G401 (cell line): ENCODE measurements at regions not wholly inside any gene's neighbourhood (a gene's known extent, or its start where the extent isn't known, plus 50 kb on each side); places are given as distances from the start of the nearest gene placed in this dataset.

Experiments
- DNase-seq: peaks from one replicate; pipeline ENCODE4 v3.0.0-alpha.2; 2015; ENCODE audit warnings: low spot score
- in situ Hi-C: cut with HindIII; loops from 2 replicates; pipeline ENCODE4 v1.10.0; 2016; ENCODE audit warnings: low sequenced_read_pairs, mixed read lengths

DNA sequence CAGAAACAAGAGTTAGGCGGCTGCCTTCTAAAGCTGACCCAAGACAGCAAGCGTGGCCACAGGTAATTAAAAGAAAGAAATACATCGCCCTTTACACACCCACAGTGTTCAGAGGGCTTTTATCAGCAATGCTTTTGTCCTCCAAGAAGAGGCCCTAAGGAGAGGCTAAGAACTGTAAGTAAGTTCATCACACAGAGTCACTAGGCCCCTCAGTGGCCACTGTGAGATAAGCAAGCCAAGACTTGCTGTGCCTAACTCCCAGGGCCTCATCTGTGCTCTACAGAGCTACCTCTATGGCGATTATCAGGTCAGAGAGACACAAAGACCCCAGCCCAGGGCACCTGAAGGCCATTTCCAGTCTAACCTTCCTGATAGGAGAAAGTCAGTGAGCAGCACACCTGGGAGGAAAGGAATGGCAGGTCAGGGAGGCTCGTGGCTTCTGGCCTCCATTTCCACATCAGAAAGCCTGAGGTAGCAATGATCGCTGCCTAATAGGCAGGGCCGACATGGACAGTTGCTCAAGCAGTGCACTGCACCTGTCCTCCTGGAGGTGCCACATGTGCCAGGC lies 545.2 kb upstream of the CDH11 start:
- in situ Hi-C loops: no loop called here
- DNase-seq: no peak

GRCh38 chr16:65666132-65666941 lies 544.5 kb upstream of the CDH11 start:
- no peak for DNase-seq
- in situ Hi-C loops: no loop called here

DNA sequence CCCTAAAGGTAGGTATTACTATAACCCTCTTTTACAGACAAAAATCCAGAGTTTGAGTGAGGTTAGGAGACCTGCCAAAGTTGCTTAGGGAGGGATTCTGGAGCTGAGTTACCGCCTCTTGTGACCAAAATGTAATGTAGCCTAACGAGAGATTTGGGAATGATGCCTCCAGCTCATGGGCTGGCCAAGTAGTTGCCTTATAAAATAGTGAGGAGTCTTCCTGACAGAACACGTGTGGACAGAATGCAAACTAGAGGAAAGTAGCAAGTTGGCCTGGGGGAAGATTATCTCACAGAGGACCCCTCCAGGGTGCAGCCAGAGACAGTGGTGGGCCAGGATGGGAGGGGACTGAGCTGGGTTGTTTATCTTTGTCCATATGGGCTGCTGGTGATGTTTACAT lies 543.7 kb upstream of the CDH11 start:
- in situ Hi-C loops: no loop called here
- no peak for DNase-seq

- in situ Hi-C loops: no loop called here
- DNase-seq: no peak
These were observed 541.9 kb upstream of the CDH11 start for GRCh38 chr16:65663774-65664173.

DNA sequence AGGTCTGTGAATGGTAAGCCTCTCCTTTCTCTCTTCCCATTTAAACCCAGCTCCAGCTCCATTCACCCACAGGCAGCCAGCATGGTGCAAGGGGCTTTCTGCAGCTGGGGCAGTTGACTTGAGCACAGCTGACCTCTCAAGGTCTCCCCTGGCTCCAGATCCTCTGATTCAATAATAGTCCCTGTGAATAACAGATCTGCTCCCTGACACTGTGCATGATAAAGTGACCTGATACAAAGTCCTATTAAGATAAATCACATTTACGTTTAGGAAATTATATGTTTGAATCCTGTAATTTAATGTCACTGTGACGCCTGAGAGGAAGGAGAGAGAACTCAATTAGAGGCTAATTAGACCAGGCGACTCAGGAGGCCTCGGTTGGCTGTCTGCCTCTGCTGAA lies 540.4 kb upstream of the CDH11 start:
- in situ Hi-C loops: no loop called here
- no peak for DNase-seq

DNA sequence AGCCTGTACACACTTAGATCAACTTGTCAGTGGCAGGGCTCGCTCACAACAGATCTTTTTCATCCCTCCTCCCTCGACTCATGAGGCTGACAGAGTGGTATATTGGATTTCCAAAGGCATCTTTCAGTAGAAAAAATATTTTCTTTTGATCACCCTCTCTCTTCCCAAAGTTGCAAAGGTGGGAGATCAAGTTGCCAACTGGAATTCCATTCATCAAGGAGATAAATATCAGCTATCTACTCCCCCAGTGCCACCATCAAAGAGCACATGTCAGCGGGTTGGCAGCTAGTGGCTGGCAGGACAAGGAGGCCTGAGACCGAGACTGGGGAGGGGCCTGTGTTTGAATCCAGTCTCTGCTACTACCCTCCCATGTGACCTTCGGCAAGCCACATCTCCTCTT lies 539.7 kb upstream of the CDH11 start:
- in situ Hi-C loops: no loop called here
- no peak for DNase-seq

GRCh38 chr16:65660390-65660789 lies 538.5 kb upstream of the CDH11 start:
- in situ Hi-C loops: no loop called here
- no peak for DNase-seq

DNA sequence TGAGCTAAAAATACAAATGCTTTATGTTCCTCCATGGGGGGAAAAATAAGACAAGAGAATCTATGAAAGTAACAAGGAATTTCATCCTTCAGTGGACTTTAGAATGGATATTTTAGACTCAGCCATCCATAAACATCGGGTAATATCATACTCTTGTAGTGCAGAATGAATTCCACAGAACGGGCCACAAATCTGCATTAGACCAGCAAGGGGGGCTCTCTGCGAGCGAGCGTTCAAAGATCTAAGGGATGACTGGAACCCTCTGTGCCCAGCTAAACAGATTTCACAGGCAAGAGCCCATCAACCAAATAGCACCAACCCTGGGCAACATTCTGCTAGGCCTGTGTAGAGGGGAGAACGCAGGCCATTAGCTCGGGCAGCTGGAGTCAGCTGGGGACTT lies 537.9 kb upstream of the CDH11 start:
- in situ Hi-C loops: no loop called here
- no peak for DNase-seq

DNA sequence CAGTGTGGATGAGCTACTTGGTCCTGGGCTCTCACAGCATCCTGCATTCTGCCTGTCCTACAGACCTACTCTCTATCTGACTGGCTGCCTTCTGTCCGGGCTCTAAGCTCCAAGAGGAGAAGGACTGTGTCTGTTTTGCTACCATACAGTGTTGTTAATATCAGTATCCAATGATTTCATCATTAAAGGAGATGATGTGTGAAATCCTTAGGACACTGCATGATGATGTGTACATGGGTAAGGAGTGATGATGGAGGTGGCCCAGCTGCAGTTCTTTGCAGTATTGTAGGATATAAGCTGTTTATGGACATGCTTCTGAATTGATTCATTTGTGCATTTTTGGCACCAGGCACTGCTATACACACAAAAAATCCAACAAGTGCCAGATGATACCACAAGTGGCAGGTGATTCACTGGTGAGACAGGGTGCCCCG lies 536.9 kb upstream of the CDH11 start:
- in situ Hi-C loops: no loop called here
- no peak for DNase-seq

- peak; percentile 45 for DNase-seq
These were observed 536.5 kb upstream of the CDH11 start for GRCh38 chr16:65658349-65658748.

DNA sequence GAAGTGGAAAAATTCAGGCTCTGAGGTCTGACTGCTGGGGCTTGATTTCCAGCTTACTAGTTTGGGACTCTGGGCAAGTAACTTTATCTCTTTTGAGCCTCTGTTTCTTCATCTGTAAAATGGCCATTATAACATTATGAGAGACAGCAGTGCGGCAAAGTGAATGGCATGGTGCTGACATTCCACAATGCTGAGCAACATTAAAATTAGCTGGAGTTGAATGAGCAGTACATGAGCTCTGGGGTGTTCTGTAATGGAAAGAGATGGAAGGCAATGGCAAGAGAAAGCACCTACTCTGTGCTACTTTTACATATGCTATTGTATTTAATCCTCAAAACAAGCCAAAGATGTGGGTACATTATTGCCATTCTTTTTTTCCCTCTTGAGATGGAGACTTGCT lies 535.7 kb upstream of the CDH11 start:
- in situ Hi-C loops: no loop called here
- DNase-seq: no peak

More at GRCh38 chr16:65658349-65658748, 536.5 kb upstream of the CDH11 start:
- in situ Hi-C loops: no loop called here

- DNase-seq: no peak
- in situ Hi-C loops: no loop called here
These were observed 535.2 kb upstream of the CDH11 start for GRCh38 chr16:65657071-65657494.

DNA sequence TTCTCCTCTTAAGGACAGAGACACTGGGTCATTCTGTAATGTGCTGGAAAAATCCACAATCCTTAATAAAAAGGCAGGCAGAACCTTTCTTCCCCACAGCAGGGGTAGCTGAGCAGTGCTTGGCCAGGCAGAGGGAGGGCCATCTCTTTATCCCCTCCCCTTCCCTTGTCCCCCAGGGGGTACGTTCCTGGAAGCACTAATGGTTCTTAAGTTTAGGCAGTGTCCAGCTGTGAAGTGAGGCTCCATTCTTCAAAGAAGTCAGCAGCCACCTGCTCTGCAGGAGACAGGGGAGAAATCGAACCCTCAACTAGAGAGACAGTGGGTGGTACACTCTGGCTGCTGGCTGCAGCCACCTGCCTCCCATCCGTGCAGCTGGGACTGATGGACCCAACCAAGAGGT lies 533.9 kb upstream of the CDH11 start:
- in situ Hi-C loops: no loop called here
- DNase-seq: no peak

GRCh38 chr16:65648101-65648500 lies 526.2 kb upstream of the CDH11 start:
- in situ Hi-C loops: no loop called here
- peak; percentile 16 for DNase-seq

GRCh38 chr16:65644821-65645220 lies 523.0 kb upstream of the CDH11 start:
- no peak for DNase-seq
- in situ Hi-C loops: no loop called here

GRCh38 chr16:65641762-65642289 lies 520.0 kb upstream of the CDH11 start:
- DNase-seq: no peak
- in situ Hi-C loops: no loop called here

DNA sequence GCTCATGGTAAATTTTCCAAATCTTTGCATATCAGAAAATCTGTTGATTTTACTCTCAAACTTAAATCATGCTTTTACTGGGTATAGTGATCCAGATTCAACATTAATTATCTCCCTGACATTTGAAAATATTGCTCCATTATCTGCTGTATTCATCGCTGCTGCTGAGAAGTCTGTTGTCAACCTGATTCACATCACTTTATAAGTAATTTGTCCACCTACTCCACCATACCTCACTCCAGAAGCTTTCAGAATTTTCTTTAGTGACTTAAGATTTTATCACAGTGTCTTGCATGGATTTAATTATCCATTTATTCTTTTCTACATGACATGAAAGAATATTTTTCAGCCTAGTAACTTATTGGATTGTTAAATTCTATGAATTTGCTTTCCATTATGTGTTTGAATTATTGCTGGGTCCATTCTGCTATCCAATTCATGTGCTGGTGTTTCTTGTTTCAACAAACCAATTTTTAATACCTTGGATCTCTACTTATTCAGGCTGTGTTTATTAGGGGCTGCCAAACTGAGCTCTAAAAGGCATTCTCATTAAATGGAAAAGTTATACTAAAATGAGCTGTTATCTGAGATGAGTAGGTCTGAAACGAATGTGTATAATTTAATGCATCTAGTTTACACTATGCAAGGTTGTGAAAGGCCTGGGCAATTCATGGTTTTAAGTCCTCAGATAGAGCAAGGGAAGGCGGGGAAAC lies 519.3 kb upstream of the CDH11 start:
- in situ Hi-C loops: no loop called here
- no peak for DNase-seq

- in situ Hi-C loops: no loop called here
- DNase-seq: no peak
These were observed 513.0 kb upstream of the CDH11 start for GRCh38 chr16:65634833-65635232.

- DNase-seq: no peak
- in situ Hi-C loops: no loop called here
These were observed 512.4 kb upstream of the CDH11 start for GRCh38 chr16:65634291-65634690.

DNA sequence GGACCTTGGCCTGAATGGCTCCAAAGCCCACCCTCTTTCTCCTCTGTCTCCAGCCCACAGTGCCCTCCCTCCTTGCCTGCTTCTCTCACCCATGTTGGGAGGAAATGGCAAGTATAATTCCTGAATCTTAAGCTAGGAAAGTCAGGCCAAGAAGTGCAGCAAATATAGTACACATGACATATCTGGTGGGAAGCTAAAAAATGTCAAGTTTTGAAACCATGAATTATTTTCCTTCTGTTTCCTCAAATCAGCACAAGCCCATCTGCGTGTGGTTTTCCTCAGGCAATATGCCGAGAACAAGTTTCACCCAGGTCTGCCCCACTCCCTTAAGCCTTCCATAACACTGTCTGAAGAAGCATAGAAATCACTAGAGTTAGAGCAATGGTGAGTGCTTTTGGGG lies 502.8 kb upstream of the CDH11 start:
- in situ Hi-C loops: no loop called here

More for the DNA sequence above, 502.8 kb upstream of the CDH11 start:
- no peak for DNase-seq
